A549 (cell line): ENCODE measurements at regions not wholly inside any gene's neighbourhood (a gene's known extent, or its start where the extent isn't known, plus 50 kb on each side); places are given as distances from the start of the nearest gene placed in this dataset.

Experiments used
- ATAC-seq, 2 experiments: fragments of 200-7000 bp in 1 of 2; fragments of >200 bp in 1 of 2; cut with Nextera tagmentation in 1 of 2; cut with Tn5 transposase in 1 of 2; 3 replicates each; pipeline versions ENCODE4 v1.8.0 to v1.9.1; 2018 to 2020; ENCODE audit warnings: mild to moderate bottlenecking in 1 of 2, moderate library complexity in 1 of 2
- CTCF ChIA-PET: fragments of 300-600 bp; sonication (Branson Sonifier 250); formaldehyde crosslinking; extraction: SDS; loops from one replicate; lab custom pipeline; 2021; ENCODE audit warnings: antibody characterized with exemption, inconsistent platforms; lab: Yijun Ruan, JAX
- POLR2A ChIA-PET: fragments of 350-600 bp; formaldehyde crosslinking; extraction: SDS; loops from one replicate; lab custom pipeline; 2021; ENCODE audit warnings: antibody characterized with exemption, inconsistent platforms; lab: Yijun Ruan, JAX
- DNase-seq, 2 experiments: peaks; one replicate each; pipeline versions ENCODE4 v3.0.0 to v3.0.0-alpha.2; 2011 to 2016; ENCODE audit warnings: low read depth in 1 of 2, low spot score in 1 of 2
- FAIRE-seq: peaks from 2 replicates; lab custom pipeline; 2011; peaks lifted over from hg19 to GRCh38; lab: Jason Lieb, UNC
- H3K27ac ChIP-seq, 2 experiments: fragments of >200 bp; sonication (Bioruptor Twin); formaldehyde crosslinking; 3 replicates each; pipeline ENCODE4 v1.5.1; 2016 to 2017
- H3K4me1 ChIP-seq: fragments of >200 bp; sonication (Bioruptor Twin); formaldehyde crosslinking; 3 replicates; pipeline ENCODE4 v1.6.1; 2016
- H3K4me2 ChIP-seq: fragments of >200 bp; sonication (Bioruptor Twin); formaldehyde crosslinking; 3 replicates; pipeline ENCODE4 v1.6.1; 2016
- H3K4me3 ChIP-seq: fragments of >200 bp; sonication (Bioruptor Twin); formaldehyde crosslinking; 3 replicates; pipeline ENCODE4 v1.5.1; 2016
- H3K9me3 ChIP-seq: fragments of >200 bp; sonication (Bioruptor Twin); formaldehyde crosslinking; 3 replicates; pipeline ENCODE4 v1.6.1; 2016
- BCL3 ChIP-seq: fragments of >200 bp; sonication (Bioruptor Twin); formaldehyde crosslinking; IDR thresholded peaks from 3 replicates; pipeline ENCODE4 v1.6.1; 2016
- BHLHE40 ChIP-seq: IDR thresholded peaks from 2 replicates; pipeline ENCODE4 v1.6.1; 2012; ENCODE audit warnings: low read depth, low read length, inconsistent platforms
- CBX2 ChIP-seq: fragments of 200-600 bp; sonication (generic); IDR thresholded peaks from 2 replicates; pipeline ENCODE4 v1.6.1; 2016; ENCODE audit warnings: low read depth, mild to moderate bottlenecking, borderline replicate concordance
- EP300 ChIP-seq, 2 experiments: fragments of >200 bp; sonication (Bioruptor Twin); formaldehyde crosslinking; IDR thresholded peaks; 2 replicates in 1 of 2; 3 replicates in 1 of 2; pipeline ENCODE4 v1.6.1; 2016 to 2017
- ESRRA ChIP-seq: fragments of 150-350 bp; IDR thresholded peaks from 2 replicates; pipeline ENCODE4 v1.6.1; 2014; ENCODE audit warnings: mild to moderate bottlenecking, low read length, borderline replicate concordance
- FOSB ChIP-seq: fragments of 250-450 bp; sonication (Bioruptor Pico); IDR thresholded peaks from 2 replicates; pipeline ENCODE4 v1.5.0; 2020; ENCODE audit warnings: mild to moderate bottlenecking, moderate library complexity
- HES2 ChIP-seq: fragments of >200 bp; sonication (Bioruptor Twin); formaldehyde crosslinking; IDR thresholded peaks from 2 replicates; pipeline ENCODE4 v1.6.1; 2016
- HEYL ChIP-seq: fragments of 250-450 bp; sonication (Bioruptor Pico); IDR thresholded peaks from 2 replicates; pipeline ENCODE4 v1.8.0; 2021; ENCODE audit warnings: mild to moderate bottlenecking, moderate library complexity
- HOXB5 ChIP-seq: fragments of 250-450 bp; sonication (Bioruptor Pico); IDR thresholded peaks from 2 replicates; pipeline ENCODE4 v1.5.0; 2020; ENCODE audit warnings: mild to moderate bottlenecking, moderate library complexity
- JUN ChIP-seq, 2 experiments: fragments of >200 bp; sonication (Bioruptor Twin); formaldehyde crosslinking; IDR thresholded peaks; 2 replicates in 1 of 2; 3 replicates in 1 of 2; pipeline ENCODE4 v1.6.1; 2016 to 2017
- KDM1A ChIP-seq: fragments of 200-600 bp; sonication (generic); IDR thresholded peaks from 2 replicates; pipeline ENCODE4 v1.6.1; 2016; ENCODE audit warnings: low read depth, mild to moderate bottlenecking
- MYC ChIP-seq: IDR thresholded peaks from 2 replicates; pipeline ENCODE4 v1.6.1; 2012; ENCODE audit warnings: mild to moderate bottlenecking, inconsistent platforms, low read length, improper control_type of control experiment, borderline replicate concordance
- NFE2L2 ChIP-seq: fragments of 150-350 bp; conservative IDR thresholded peaks from 2 replicates; pipeline ENCODE4 v1.6.1; 2014; ENCODE audit warnings: low read length
- NPAS2 ChIP-seq: fragments of 250-450 bp; sonication (Bioruptor Pico); IDR thresholded peaks from 2 replicates; pipeline ENCODE4 v1.8.0; 2022; ENCODE audit warnings: mild to moderate bottlenecking, moderate library complexity, borderline replicate concordance
- PHF8 ChIP-seq: fragments of 200-600 bp; sonication (generic); IDR thresholded peaks from 2 replicates; pipeline ENCODE4 v1.6.1; 2016; ENCODE audit warnings: low read depth, mild to moderate bottlenecking, antibody characterized with exemption, moderate library complexity, borderline replicate concordance
- RAD21 ChIP-seq, 2 experiments: fragments of >200 bp in 1 of 2; sonication (Bioruptor Twin) in 1 of 2; formaldehyde crosslinking in 1 of 2; IDR thresholded peaks in 1 of 2; conservative IDR thresholded peaks in 1 of 2; 2 replicates in 1 of 2; 3 replicates in 1 of 2; pipeline ENCODE4 v1.6.1; 2012 to 2018; ENCODE audit warnings: inconsistent platforms in 1 of 2
- RARB ChIP-seq: fragments of 250-450 bp; sonication (Bioruptor Pico); IDR thresholded peaks from 2 replicates; pipeline ENCODE4 v1.8.0; 2021; ENCODE audit warnings: mild to moderate bottlenecking, moderate library complexity
- RNF2 ChIP-seq: fragments of 200-600 bp; sonication (generic); IDR thresholded peaks from 2 replicates; pipeline ENCODE4 v1.6.1; 2016; ENCODE audit warnings: low read depth, mild to moderate bottlenecking, antibody characterized with exemption, moderate library complexity, borderline replicate concordance
- TP53 ChIP-seq: fragments of 250-450 bp; sonication (Bioruptor Pico); IDR thresholded peaks from 2 replicates; pipeline ENCODE4 v1.5.0; 2021; ENCODE audit warnings: mild to moderate bottlenecking, moderate library complexity
- ZC3H11A ChIP-seq: fragments of 450-650 bp; IDR thresholded peaks from 2 replicates; pipeline ENCODE4 v1.6.1; 2014; ENCODE audit warnings: antibody characterized with exemption, mild to moderate bottlenecking
- WGBS: methylation state at CpG from one replicate; pipeline ENCODE4 v1.1.6; 2017; ENCODE audit errors: missing lambda C conversion rate; 5-methylcytosine and 5-hydroxymethylcytosine counted together

GRCh38 chr12:107441665-107442300 lies 243.8 kb upstream of the PWP1 start:
- POLR2A ChIA-PET: no interaction called here
- ATAC-seq (no peak), DNase-seq (no peak), FAIRE-seq (no peak)
- Histone ChIP-seq H3K4me1 (peaks cover under 1% of the 10 kb centered on the region; the same call in 1 of the 3 replicates), H3K27ac (no peak overlapping the region), H3K4me3 (no peak overlapping the region), H3K9me3 (no peaks in the 10 kb centered on the region), H3K4me2 (no peak overlapping the region)
- 80% methylated on average over 8 of the region's 8 CpGs for WGBS
- CTCF ChIA-PET: interaction anchor here (0.6 to 1.8 kb wide), 3 partner anchors 33 to 310 kb away, joined by 3 to 7 read pairs (median 3); no protein-coding TSS in a partner anchor
- TF ChIP-seq CBX2 (no peak), EP300 (IDR thresholded peaks at IDR 0.05) (no peak), HES2 (no peak), NFE2L2 (no peak), PHF8 (no peak), HEYL (CRISPR knock-in tag) (no peak), BHLHE40 (no peak), ESRRA (no peak), JUN (IDR thresholded peaks at IDR 0.05) (no peak), NPAS2 (CRISPR knock-in tag) (no peak), MYC (no peak), RARB (CRISPR knock-in tag) (no peak), RAD21 (conservative IDR thresholded peaks at IDR 0.05 in 1 of 2, IDR thresholded peaks at IDR 0.05 in 1 of 2) (no peak), BCL3 (no peak)

- ATAC-seq (no peak), FAIRE-seq (no peak)
- WGBS: 84% methylated on average over 7 of the region's 7 CpGs
- no peak overlapping the region for H3K4me2 ChIP-seq
- H3K27ac ChIP-seq: no peak overlapping the region
- TF ChIP-seq TP53 (CRISPR knock-in tag) (no peak), ZC3H11A (no peak), PHF8 (no peak), FOSB (CRISPR knock-in tag) (no peak), KDM1A (no peak), RNF2 (no peak), HOXB5 (CRISPR knock-in tag) (no peak)
- TF ChIP-seq, all 56 proteins: peak for 0
- no peaks in the 10 kb centered on the region for H3K9me3 ChIP-seq
- CTCF ChIA-PET: interaction anchor here (1.8 kb wide), 1 partner anchor 311 kb away, joined by 7 read pairs; no protein-coding TSS in a partner anchor
- no peaks in the 10 kb centered on the region for H3K4me1 ChIP-seq
- no peak for DNase-seq
- H3K4me3 ChIP-seq: no peak overlapping the region
- POLR2A ChIA-PET: no interaction called here
Observed at GRCh38 chr12:107442326-107442987, 243.1 kb upstream of the PWP1 start.

- POLR2A ChIA-PET: no interaction called here
- ATAC-seq (no peak), DNase-seq (no peak), FAIRE-seq (no peak)
- Histone ChIP-seq H3K4me2 (no peak overlapping the region), H3K27ac (no peak overlapping the region), H3K4me3 (no peak overlapping the region), H3K9me3 (no peaks in the 10 kb centered on the region), H3K4me1 (no peaks in the 10 kb centered on the region)
- no peak for TF ChIP-seq ESRRA
- CTCF ChIA-PET: interaction anchor here (1.0 to 1.3 kb wide), 2 partner anchors 11 to 312 kb away, joined by 3 read pairs; no protein-coding TSS in a partner anchor
- 81% methylated on average over 10 of the region's 10 CpGs for WGBS
Observed at GRCh38 chr12:107443320-107444090, 242.1 kb upstream of the PWP1 start.
